Effector memory CD8-positive, alpha-beta T cell (primary cell): ENCODE measurements at regions not wholly inside any gene's neighbourhood (a gene's known extent, or its start where the extent isn't known, plus 50 kb on each side); places are given as distances from the start of the nearest gene placed in this dataset.

Experiments used
- ATAC-seq: fragments of 150-1000 bp; cut with Tn5 transposase; replicated peaks from 2 replicates; pipeline ENCODE4 v1.10.0; 2021; ENCODE audit warnings: mild to moderate bottlenecking, moderate library complexity
- DNase-seq, 3 experiments: peaks; one replicate each; pipeline ENCODE4 v3.0.0; 2021
- H3K27ac Mint-ChIP-seq, 2 donors: one replicate each; pipeline ENCODE4 v1.8.0; 2022; ENCODE audit warnings: mild to moderate bottlenecking in 2 of 2, mixed read lengths in 2 of 2, moderate library complexity in 2 of 2
- H3K27me3 Mint-ChIP-seq, 2 donors: one replicate each; pipeline ENCODE4 v1.8.0; 2022; ENCODE audit warnings: mixed read lengths in 2 of 2
- H3K36me3 Mint-ChIP-seq: one replicate; pipeline ENCODE4 v1.8.0; 2022; ENCODE audit warnings: mild to moderate bottlenecking, moderate library complexity, mixed read lengths; ENCODE audit not compliant: insufficient read depth
- H3K4me1 Mint-ChIP-seq, 2 donors: one replicate each; pipeline ENCODE4 v1.8.0; 2022; ENCODE audit warnings: low read depth in 2 of 2, mixed read lengths in 2 of 2
- H3K4me3 Mint-ChIP-seq, 2 donors: one replicate each; pipeline ENCODE4 v1.8.0; 2022; ENCODE audit warnings: mild to moderate bottlenecking in 2 of 2, mixed read lengths in 2 of 2, moderate library complexity in 2 of 2
- H3K9me3 Mint-ChIP-seq, 2 donors: one replicate each; pipeline ENCODE4 v1.8.0; 2022; ENCODE audit warnings: mixed read lengths in 2 of 2

GRCh38 chr12:113747017-113747416 is 219.1 kb downstream of the RBM19 start:
- ATAC-seq = no peak
- H3K36me3 Mint-ChIP-seq = no peaks in the 10 kb centered on the region
- H3K27ac Mint-ChIP-seq = no peak overlapping the region
- H3K4me3 Mint-ChIP-seq = no peak overlapping the region
- no peaks in the 10 kb centered on the region for H3K4me1 Mint-ChIP-seq
- DNase-seq = no peak
- no peaks in the 10 kb centered on the region for H3K9me3 Mint-ChIP-seq
- H3K27me3 Mint-ChIP-seq = peaks cover 24 to 64% of the 10 kb centered on the region in 2 donors

DNA sequence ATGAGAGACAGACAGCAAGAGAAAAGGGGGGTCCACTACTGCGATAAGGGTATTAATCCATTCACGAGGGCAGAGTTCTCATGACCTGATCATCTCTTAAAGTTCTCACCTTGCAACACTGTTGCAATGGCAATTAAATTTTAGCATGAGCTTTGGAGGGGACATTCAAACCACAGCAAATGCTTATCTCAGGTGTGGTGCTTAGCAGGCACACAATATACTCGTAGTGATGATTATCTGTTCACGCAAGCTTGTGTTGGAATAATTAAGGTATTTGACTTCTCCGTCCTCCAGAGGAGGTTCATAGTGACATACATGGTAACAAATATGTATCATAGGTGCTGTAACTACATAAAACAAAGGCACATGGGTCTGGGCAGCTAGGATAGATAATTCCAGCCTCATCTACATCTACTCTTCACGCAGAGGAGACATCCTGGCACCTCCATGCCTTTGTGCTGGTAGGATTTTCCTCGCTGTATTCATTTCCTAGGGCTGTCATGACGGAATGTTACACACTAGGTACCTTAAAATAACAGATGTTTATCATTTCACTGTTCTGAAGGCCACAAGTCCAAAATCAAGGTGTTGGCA is 221.2 kb downstream of the RBM19 start:
- no peak for DNase-seq
- H3K4me3 Mint-ChIP-seq = no peak overlapping the region
- no peaks in the 10 kb centered on the region for H3K4me1 Mint-ChIP-seq
- peaks cover 38 to 82% of the 10 kb centered on the region in 2 donors for H3K27me3 Mint-ChIP-seq
- no peak for ATAC-seq
- H3K36me3 Mint-ChIP-seq = no peaks in the 10 kb centered on the region
- no peaks in the 10 kb centered on the region for H3K9me3 Mint-ChIP-seq
- H3K27ac Mint-ChIP-seq = no peak overlapping the region

GRCh38 chr12:113742801-113743200 is 223.3 kb downstream of the RBM19 start:
- no peaks in the 10 kb centered on the region for H3K36me3 Mint-ChIP-seq
- DNase-seq = no peak
- peaks cover 49 to 79% of the 10 kb centered on the region in 2 donors for H3K27me3 Mint-ChIP-seq
- no peak overlapping the region for H3K4me3 Mint-ChIP-seq
- H3K9me3 Mint-ChIP-seq = peaks cover 0 to 5% of the 10 kb centered on the region in 2 donors
- H3K4me1 Mint-ChIP-seq = no peaks in the 10 kb centered on the region
- no peak overlapping the region for H3K27ac Mint-ChIP-seq
- ATAC-seq = no peak

DNA sequence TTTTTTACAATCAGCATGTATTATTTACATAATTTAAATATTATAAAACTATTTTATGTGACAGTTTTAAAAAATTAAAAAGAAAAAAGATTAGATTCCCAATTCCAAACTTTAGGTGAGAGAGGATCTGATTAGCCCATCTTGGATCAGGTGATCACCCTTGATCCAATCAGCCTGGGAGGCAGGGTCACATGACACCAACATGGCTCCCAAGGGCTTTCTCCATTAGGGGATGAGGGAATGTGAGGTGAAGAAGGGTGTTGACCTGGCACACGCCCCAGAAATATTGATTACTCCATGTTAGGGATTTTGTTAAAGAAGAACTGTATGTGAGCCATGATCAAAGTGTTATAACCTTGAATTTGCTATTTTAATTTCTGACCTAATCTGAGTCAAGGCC is 225.4 kb downstream of the RBM19 start:
- ATAC-seq (no peak), DNase-seq (no peak)
- Mint-ChIP-seq H3K4me3 (no peak overlapping the region), H3K27me3 (peaks cover 45 to 65% of the 10 kb centered on the region in 2 donors), H3K9me3 (peaks cover 0 to 5% of the 10 kb centered on the region in 2 donors), H3K27ac (no peak overlapping the region), H3K4me1 (no peaks in the 10 kb centered on the region), H3K36me3 (no peaks in the 10 kb centered on the region)

GRCh38 chr12:113735131-113735530 is 231.0 kb downstream of the RBM19 start:
- H3K36me3 Mint-ChIP-seq = no peaks in the 10 kb centered on the region
- ATAC-seq (no peak), DNase-seq (no peak)
- H3K27me3 Mint-ChIP-seq = peaks cover 32 to 43% of the 10 kb centered on the region in 2 donors
- peaks cover 0 to 5% of the 10 kb centered on the region in 2 donors for H3K9me3 Mint-ChIP-seq
- no peak overlapping the region for H3K27ac Mint-ChIP-seq
- H3K4me3 Mint-ChIP-seq = no peak overlapping the region
- H3K4me1 Mint-ChIP-seq = peaks cover 0 to 2% of the 10 kb centered on the region in 2 donors

- Mint-ChIP-seq H3K4me1 (peaks cover 0 to 2% of the 10 kb centered on the region in 2 donors), H3K36me3 (no peaks in the 10 kb centered on the region), H3K27ac (no peak overlapping the region), H3K27me3 (peaks cover 30 to 37% of the 10 kb centered on the region in 2 donors), H3K9me3 (peaks cover 0 to 4% of the 10 kb centered on the region in 2 donors), H3K4me3 (no peak overlapping the region)
- ATAC-seq (no peak), DNase-seq (no peak)
Measured at GRCh38 chr12:113734503-113734902, 231.6 kb downstream of the RBM19 start.

GRCh38 chr12:113732916-113733315 is 233.2 kb downstream of the RBM19 start:
- H3K4me3 Mint-ChIP-seq = no peak overlapping the region
- H3K27ac Mint-ChIP-seq = no peak overlapping the region
- H3K4me1 Mint-ChIP-seq = peaks cover 0 to 2% of the 10 kb centered on the region in 2 donors
- DNase-seq (no peak), ATAC-seq (no peak)
- no peaks in the 10 kb centered on the region for H3K9me3 Mint-ChIP-seq
- H3K27me3 Mint-ChIP-seq = peaks cover 20 to 26% of the 10 kb centered on the region in 2 donors
- H3K36me3 Mint-ChIP-seq = no peaks in the 10 kb centered on the region

- Mint-ChIP-seq H3K9me3 (no peaks in the 10 kb centered on the region), H3K4me3 (no peak overlapping the region), H3K4me1 (no peaks in the 10 kb centered on the region), H3K36me3 (no peaks in the 10 kb centered on the region), H3K27ac (no peak overlapping the region), H3K27me3 (peaks cover 13 to 19% of the 10 kb centered on the region in 2 donors)
- ATAC-seq (no peak), DNase-seq (no peak)
Measured at GRCh38 chr12:113727651-113728061, 238.5 kb downstream of the RBM19 start.

GRCh38 chr12:113726254-113726819 is 239.8 kb downstream of the RBM19 start:
- DNase-seq (no peak), ATAC-seq (no peak)
- no peaks in the 10 kb centered on the region for H3K4me1 Mint-ChIP-seq
- H3K9me3 Mint-ChIP-seq = no peaks in the 10 kb centered on the region
- no peak overlapping the region for H3K27ac Mint-ChIP-seq
- no peak overlapping the region for H3K4me3 Mint-ChIP-seq
- H3K27me3 Mint-ChIP-seq = peaks cover 13 to 19% of the 10 kb centered on the region in 2 donors
- H3K36me3 Mint-ChIP-seq = no peaks in the 10 kb centered on the region

- Mint-ChIP-seq H3K9me3 (no peaks in the 10 kb centered on the region), H3K27me3 (peaks cover 13 to 27% of the 10 kb centered on the region in 2 donors), H3K27ac (no peak overlapping the region), H3K36me3 (no peaks in the 10 kb centered on the region), H3K4me1 (no peaks in the 10 kb centered on the region), H3K4me3 (no peak overlapping the region)
- ATAC-seq (no peak), DNase-seq (no peak)
Measured at GRCh38 chr12:113725557-113725876, 240.6 kb downstream of the RBM19 start.

DNA sequence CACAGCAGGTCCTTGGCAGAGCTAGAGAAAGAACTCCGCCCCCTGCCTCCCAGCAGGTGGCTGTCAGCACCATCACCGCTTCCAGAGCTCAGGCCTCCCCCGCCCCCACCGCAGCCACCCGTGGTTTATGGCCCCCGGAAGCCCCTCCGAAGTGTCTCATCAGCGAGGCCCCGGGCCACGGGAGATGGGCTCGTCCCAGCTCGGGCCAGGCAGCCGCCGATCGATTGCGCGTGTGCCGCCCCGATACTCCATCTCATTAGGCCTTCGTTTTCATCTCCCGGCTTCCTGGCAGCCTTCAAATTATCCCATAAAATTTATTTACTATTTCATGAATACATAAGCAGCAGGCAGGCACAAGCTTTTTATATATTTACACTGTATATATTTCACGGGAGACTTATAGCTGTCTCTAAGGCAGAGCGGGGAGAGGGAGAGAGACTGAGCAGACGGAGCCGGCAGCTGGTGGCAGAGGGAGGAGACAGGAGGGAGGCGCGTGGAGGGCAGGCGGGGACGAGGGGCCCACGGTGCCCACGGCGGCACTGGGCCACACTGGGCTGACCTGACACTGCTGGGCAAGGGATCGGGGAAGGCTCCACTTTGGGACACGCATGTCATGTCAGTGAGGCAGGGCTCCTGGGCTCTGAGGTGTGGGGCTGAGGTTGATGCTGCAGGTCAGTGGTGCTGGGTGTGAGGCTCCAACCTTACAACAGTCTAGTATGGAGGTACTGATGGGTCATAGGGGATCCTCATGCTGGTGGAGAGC is 241.2 kb downstream of the RBM19 start:
- DNase-seq (no peak), ATAC-seq (no peak)
- Mint-ChIP-seq H3K27ac (no peak overlapping the region), H3K4me1 (no peaks in the 10 kb centered on the region), H3K36me3 (no peaks in the 10 kb centered on the region), H3K9me3 (no peaks in the 10 kb centered on the region), H3K4me3 (no peak overlapping the region), H3K27me3 (peaks cover 9 to 32% of the 10 kb centered on the region in 2 donors)

GRCh38 chr12:113723631-113724030 is 242.5 kb downstream of the RBM19 start:
- Mint-ChIP-seq H3K4me3 (no peak overlapping the region), H3K9me3 (no peaks in the 10 kb centered on the region)
- no peak for ATAC-seq

DNA sequence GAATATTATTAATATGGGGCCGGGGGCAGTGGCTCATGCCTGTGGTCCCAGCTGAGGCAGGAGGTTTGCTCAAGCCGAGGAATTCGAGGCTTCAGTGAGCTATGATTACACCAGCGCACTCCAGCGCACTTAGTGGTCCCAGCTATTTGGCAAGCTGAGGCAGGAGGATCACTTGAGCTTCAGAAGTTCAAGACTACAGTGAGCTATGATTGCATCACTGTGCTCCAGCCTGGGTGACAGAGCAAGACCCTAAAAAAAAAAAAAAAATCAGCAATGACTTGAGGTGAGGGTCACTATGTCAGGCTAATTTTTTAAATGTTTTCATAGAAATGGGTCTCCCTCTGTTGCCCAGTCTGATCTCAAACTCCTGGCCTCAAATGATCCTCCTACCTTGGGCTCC is 243.4 kb downstream of the RBM19 start:
- ATAC-seq = no peak
- no peak overlapping the region for H3K27ac Mint-ChIP-seq
- no peaks in the 10 kb centered on the region for H3K9me3 Mint-ChIP-seq
- H3K27me3 Mint-ChIP-seq = peaks cover 6 to 45% of the 10 kb centered on the region in 2 donors
- no peak for DNase-seq
- no peaks in the 10 kb centered on the region for H3K36me3 Mint-ChIP-seq
- H3K4me3 Mint-ChIP-seq = no peak overlapping the region
- no peaks in the 10 kb centered on the region for H3K4me1 Mint-ChIP-seq

More at GRCh38 chr12:113723631-113724030, 242.5 kb downstream of the RBM19 start:
- Mint-ChIP-seq H3K27ac (no peak overlapping the region), H3K27me3 (peaks cover 6 to 45% of the 10 kb centered on the region in 2 donors), H3K36me3 (no peaks in the 10 kb centered on the region), H3K4me1 (no peaks in the 10 kb centered on the region)
- no peak for DNase-seq

- DNase-seq (no peak), ATAC-seq (no peak)
- Mint-ChIP-seq H3K36me3 (no peaks in the 10 kb centered on the region), H3K4me1 (no peaks in the 10 kb centered on the region), H3K27me3 (peaks cover 0 to 38% of the 10 kb centered on the region in 2 donors), H3K4me3 (no peak overlapping the region), H3K27ac (no peak overlapping the region), H3K9me3 (no peaks in the 10 kb centered on the region)
Measured at GRCh38 chr12:113720629-113721028, 245.5 kb downstream of the RBM19 start.
